ENCODE measurements at regions not wholly inside any gene's neighbourhood (a gene's known extent, or its start where the extent isn't known, plus 50 kb on each side); places are given as distances from the start of the nearest gene placed in this dataset.

DNA sequence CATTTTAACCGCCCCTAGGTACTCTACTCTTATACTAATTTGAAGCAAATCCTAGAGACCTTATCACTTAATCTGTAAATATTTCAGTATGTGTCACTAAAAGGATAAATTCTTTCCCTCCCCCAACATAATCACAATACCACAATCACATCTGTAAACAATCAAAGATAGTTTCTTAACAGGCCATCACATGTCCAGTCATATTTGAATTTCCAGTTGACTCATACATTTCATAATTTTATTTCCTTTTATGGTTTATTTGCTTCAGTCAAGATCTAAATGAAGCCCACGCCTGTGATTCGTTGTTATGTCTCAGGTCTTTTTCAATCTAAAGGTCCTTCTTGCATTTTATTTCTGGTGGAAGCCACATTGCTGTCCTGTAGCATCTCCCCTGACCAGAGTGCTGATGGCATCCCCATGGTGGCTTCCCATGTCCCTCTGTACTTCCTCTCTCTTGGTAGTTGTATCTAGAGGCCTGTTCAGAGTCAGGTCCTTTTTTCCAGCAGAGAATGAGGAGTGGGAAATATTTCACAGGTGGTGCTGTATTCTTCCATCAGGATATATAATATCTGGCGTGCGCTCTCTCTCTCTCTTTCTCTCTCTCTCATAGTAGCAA lies 128.6 kb upstream of the SLC22A23 start:
- no peak for DNase-seq

DNA sequence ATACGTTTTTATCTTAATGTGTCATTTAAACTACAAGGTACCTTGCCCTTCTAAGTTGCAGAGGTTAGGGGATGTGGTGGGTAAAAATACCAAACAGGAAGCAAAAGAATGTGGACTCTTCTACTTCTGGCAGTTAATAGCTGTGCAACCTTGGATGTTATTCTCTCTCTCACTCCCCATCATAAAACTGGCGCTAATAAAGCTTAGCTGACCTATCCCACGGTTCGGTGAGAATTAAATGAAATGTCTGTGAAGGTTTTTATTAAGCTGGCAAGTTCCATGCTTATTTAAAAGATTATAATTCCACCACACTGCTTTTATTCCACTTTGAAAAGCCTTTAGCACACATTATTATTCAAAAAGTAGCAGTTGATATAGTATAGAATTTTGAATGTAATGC lies 127.8 kb upstream of the SLC22A23 start:
- no peak for DNase-seq

DNA sequence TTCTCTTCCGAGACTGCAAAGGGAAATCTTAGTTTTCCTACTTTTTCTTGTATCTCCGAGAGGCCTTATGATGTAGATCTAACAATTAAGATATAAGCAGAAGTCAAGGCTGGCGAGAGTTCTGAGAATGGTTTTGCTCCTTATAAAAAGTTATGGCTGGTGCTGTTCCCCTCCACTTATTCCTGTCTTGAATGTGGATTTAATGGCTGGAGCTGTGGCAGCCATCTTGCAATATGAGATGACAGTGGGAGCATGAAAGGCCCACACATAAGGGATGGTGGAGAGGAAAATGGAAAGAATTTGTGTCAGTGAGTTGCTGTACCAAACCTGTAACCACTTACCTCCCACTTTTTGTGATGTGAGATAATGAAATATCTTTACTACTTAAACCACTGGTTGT lies 124.6 kb upstream of the SLC22A23 start:
- DNase-seq = no peak

DNA sequence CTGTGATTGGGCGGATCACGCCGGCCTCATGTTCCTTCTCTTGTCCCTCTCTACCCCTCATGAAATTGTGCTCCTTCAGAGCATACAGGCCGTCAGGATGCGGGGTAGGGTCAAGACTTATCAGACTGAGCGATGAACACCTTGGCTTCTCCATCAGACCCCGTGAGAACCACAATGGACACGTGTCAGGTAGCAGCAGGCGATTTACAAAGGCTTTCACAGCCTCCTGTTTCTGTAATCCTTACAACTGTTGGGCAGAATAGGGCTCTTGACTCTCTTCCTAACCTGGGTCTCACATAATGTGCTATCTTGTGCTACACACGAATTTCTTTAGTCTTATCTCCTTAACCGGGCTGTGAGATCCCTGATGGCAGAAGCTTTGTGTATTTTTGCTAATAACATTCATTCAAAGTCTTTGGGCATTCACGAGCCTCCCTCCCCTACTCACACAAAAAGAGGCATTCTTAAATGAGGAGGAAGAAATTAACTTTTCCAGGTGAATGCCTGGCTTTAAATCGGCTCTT lies 122.9 kb upstream of the SLC22A23 start:
- no peak for DNase-seq

DNA sequence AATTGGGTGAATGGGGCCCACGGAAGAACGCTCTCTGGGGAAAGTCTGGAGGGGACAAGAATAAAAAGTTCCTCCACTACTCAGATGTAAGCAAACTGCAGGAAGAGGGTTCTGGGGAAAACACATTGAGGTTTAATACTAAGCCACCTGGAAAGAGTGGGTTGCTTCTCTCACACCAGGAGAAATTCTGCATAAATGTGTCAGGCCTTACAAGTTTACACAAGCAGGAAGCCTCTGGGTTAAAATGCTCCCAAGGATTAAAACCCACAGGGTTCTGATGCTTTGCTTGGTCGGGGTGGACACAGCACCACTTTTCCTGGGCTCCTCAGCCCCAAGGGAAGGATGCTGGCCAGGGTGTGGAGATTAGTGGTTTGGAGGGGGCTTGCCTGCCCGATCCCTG lies 122.1 kb upstream of the SLC22A23 start:
- DNase-seq = no peak

DNA sequence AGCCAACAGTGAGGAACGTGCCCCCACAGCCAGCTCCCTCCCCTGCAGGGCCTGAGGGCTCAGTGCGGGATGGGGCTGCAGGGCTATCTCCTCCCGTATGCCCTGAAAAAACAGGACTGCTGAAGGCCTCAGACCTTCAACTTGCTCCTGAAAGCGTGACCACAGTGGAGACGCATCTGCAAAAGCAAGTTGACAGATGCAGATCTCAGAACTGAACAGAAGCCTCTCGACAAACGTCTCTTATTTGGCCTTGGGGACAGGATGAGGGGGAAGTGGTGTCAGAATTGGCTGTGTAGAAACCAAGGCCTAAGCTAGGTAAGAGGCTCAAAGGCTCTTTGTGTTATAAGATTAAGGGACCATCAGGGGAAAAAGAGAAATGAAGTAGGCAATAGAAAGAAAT lies 120.7 kb upstream of the SLC22A23 start:
- DNase-seq = no peak

DNA sequence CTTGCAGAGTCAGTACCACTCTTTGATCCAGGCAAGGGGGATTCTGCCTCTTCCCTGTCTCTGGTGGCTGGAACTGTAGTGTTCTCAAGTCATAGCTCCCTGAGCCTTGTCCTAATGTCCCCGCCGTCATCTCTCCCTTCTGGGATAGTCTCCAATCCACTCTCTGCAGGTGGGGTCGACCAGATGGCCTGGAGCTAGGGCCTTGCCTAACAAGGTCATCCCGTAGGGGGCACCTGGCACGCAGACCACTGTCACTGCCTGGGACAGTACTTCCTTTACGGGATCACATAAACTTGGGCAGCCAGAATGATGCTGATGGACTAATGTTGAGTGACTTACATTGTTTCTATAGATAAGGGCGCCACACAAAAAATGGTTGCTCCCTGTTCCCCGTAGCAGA lies 118.9 kb upstream of the SLC22A23 start:
- DNase-seq = no peak

DNA sequence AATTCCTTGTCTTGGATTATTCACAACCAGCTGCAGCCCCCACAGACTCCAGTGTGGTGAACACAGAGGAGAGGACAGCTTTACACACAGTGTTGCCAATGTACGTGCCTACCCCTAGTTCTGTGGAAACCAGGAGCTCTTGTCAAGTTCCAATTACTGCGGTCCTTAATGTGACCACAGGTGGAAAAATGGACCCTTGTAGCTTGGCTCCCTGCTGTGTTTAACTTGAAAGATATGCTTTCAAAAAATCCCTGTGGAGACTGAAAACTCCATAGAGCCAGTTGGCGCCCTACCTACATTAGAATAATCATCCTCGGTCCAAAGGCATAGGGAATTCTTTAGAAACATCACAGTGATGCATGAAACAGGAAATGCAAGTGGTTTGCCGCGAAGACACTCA lies 118.3 kb upstream of the SLC22A23 start:
- DNase-seq = no peak

DNA sequence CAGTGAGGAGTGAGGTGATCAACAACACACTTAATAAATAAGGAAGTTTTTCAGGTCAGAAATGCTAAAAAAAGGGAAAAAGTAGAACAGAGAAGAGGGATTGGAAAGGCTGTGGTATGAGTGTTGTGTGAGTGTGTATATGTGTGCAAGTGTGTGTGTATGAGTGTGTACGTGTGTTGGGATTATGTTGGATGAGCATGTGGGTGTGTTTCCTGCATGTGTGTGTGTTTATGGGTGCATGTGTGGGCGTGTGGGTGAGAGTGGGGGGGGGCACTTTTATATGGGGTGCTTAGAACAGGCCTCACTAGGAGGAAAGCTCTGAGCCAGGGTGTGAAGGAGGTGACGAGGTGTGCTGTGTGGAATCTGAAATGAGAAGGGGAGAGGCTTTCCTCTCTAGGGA lies 116.8 kb upstream of the SLC22A23 start:
- DNase-seq = no peak

DNA sequence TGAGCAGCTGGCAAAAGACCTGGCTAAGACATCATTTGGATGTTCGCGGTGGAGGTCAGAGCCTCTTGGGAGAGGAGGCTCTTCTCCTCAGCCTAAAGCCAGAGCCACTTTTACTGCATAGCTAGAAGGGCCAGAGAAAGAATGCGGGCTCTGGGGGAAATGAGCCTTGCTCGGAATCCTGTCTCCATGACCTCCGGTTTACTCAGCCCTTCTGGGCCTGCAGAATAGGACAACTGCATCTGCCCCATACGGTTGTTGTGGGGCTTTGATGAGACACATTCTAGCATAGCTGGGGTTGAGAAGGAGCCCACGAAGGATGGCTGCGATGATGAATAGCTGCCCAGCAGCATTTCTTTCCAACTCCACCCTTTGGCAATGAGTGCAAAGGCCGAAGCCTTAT lies 115.0 kb upstream of the SLC22A23 start:
- DNase-seq = no peak

DNA sequence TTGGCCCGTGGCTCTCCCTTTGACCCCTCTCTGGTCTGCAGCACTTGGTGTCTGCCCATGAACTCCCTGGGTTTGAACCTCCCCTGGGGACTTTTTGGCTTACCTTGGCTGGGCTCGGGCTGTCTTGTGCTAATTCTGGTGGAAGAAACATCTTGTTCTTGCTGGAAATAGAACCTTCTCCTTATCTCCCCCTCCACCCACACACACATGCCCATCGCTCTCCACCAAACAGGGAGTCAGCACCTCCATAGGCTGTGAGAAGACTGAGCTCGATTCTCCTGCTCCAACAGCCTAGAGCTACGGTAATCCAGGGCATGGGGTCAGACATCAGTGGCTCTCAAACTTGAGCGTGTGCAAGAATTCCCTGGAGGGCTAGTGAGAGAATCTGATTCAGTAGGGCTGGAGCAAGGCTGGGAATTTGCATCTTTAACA lies 114.4 kb upstream of the SLC22A23 start:
- DNase-seq = no peak

DNA sequence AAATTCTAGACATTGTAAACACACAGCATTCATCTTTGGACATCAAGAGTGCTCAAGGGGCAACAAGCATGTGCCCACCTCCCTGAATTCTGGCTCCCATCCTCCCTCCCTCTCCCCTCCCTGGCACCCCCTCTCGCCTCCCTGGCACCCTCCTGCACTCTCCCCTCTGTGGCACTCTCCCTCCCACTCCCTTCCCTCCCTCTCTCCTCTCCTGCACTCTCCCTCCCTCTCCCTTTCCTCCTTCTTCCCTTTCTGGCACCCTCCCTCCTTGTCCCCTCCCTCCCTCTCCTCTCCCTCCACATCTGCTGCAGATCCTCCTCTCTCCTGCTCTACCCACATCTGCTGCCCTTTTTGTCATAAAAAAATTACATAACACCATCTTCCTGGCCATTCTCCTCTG lies 113.0 kb upstream of the SLC22A23 start:
- no peak for DNase-seq

DNA sequence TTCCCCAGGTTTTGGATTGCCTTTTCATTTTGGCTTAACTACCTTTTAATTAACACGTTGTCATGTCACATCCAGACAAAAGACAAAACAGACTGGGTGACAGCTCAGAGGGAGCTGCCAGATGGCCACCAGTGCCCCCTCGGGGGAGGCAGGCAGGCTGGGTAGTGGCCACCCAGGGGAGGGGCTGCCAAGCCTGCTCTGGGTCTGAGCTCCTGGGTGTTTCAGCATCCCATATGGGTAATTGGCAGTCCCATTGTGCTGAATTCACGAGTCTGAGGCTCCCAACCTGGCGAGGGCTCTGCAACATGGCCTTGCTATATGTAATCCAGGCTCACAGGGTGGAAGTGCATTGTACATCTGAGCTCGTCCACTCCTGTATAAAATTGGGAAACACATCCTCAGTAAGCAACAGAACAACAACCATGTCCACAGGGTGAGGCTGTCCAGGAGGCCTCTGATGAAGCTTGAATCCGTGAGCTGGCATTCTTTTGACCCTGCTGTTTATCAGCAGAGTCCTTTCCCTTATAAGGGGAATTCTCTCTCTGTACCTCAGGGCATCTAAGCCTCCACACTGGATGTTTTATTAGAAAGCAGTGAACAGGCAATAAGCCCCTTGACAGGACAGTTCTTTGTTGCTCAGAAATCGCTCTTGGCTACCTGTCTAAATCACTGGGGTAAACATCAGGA lies 111.7 kb upstream of the SLC22A23 start:
- peak; percentile 61 for DNase-seq

DNA sequence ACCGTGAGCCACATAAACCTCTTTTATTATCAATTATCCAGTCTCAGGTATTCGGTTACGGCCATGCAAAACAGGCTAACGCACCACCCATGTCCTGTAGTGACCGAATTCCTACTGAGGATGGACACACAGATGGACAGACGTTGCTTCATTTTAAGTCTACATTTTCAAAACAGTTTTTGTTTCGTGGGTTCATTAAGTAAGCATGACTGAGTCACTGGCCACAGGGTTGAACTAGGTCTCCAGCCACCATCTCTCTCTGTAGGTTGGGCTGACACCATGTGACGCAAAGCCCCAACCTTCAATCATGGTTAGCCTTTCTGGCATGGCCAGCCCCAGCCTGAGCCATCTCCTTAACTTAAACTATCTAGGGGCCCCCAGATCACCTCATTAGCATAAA lies 110.0 kb upstream of the SLC22A23 start:
- DNase-seq = no peak

DNA sequence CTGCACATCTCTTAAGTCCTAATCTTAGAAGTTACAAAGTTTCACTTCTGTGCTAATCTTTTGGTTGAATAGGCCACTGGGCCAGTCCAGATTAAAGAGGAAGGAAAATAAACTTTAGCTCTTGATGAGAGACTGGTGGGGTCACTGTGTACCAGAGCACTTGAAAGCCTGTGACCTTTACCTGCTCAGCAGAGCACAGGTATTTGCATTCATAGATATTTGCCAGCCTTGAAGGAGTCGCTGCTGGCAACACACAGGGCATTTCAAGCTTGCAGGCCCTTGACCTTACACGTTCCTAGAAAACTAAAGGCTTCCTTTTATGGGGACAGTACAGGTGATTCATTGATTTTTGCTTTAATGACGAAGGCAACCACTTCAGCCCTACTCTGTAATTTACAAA lies 108.4 kb upstream of the SLC22A23 start:
- DNase-seq = no peak

DNA sequence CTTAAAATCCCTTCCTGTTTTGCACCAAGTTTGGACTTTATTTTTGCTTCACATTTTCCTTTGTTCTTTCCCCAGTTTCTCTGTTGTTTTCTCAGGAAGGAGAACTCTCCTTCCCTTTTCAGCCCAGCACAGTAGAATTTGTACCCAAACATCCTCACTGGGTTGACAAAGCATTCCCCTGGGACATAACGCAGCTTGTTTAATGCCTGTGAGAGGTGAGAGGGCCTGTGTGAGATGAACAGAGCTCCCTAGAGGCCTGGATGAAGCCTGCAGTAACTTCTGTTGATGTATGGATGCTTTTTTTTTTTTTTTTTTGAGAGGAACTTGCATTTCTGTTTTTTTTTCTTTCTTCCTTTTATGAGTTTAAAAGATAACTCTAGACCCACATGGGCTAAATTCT lies 104.9 kb upstream of the SLC22A23 start:
- no peak for DNase-seq

DNA sequence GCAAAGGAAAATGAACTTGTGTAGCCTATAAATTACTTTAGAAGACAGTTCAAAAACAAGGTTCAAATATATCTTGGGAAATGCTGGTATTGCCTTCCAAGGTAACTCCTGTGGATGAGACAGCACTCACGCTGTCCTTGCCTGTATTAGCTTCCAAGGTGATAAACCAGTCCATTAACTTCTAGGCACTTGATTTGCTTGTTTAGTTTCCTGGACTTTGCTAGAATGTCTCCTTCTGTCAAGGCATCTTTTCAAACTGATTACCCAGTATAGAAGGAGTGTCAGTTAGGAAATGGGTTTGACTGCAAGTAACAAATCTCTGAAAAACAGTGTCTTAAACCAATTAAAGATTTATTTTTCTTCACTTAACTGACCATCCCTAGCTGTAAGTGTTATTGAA lies 103.4 kb upstream of the SLC22A23 start:
- no peak for DNase-seq

DNA sequence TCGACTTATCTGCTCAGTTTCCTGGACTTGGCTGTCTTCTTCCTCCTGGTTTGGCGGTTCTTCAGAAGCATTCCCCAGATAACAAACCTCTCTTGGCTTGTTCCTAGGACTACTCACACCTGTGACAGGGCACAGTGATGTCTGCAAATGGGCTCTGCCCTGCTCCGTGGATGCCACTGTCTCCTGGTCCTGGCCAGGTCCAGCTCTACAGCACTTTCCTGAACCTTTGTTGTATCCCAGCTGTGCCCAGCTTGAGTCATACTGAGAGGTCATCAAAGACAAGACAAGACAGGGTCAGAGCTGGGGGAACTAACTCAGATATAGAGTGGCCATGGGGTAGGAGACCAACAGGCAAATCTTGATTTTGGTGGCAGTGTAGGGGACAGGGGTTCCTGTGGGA lies 102.7 kb upstream of the SLC22A23 start:
- no peak for DNase-seq

DNA sequence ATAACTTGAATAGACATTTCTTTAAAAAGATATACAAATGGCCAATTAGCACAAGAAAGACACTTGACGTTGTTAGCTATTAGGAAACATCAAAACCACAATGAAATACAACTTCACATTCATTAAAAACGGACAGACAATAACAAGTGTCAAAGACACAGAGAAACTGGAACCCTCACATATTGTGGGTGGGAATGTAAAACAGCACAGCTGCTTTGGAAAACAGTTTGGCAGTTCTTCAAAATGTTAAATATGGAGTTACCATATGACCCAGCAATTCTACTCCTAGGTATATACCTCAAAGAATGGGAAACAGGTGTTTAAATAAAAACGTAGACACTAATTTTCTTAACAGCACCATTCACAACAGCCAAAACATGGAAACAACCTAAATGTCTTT lies 100.5 kb upstream of the SLC22A23 start:
- no peak for DNase-seq

DNA sequence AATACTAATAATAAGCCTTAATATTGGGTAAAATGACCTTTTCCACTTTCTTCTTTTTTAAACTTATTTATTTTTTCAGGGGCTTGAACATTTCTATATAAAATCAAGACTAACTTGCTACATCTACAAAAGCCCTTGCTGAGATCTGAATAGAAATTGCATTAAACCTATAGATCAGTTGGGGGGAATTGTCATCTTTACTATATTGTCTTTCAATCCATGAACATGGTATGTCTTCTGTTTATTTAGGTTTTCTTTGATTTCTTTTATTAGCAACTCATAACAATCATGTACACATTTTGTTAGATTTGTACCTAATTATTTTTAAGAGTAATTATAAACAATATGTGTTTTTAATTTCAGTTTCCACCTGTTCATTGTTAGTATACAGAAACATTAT lies 96.4 kb upstream of the SLC22A23 start:
- DNase-seq = no peak

DNA sequence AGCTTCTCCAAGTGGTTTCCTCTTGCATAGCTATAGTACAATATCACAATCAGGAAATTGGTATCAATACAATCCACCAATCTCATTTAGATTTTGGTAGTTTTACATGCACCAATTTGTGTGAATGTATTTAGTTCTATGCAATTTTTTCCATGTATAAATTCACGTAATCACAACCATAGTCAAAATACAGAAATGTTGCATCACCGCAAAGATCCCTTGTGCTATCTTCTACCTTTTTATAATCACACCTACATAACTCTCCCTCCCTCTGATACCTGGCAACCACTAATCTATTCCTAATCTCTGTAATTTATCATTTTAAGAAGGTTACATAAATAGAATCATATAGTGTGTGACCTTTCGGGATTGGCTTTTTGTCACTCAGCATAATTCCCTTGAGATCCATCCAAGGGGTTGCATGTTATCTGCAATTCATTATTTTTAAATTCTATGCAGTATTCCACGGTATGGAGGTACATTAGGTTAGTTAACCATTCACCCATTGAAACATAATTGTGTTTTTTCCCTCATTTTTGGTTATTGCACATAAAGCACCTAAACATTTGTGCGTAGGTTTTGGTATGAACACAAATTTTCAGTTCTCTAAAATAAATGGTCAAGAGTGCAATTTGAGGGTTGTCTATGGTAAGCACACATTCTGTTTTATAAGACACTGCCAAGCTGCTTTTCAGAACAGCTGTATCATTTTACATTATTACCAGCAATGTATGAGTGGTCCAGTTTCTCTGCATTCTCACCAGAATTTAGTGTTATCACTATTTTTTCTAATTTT lies 95.1 kb upstream of the SLC22A23 start:
- DNase-seq = no peak

DNA sequence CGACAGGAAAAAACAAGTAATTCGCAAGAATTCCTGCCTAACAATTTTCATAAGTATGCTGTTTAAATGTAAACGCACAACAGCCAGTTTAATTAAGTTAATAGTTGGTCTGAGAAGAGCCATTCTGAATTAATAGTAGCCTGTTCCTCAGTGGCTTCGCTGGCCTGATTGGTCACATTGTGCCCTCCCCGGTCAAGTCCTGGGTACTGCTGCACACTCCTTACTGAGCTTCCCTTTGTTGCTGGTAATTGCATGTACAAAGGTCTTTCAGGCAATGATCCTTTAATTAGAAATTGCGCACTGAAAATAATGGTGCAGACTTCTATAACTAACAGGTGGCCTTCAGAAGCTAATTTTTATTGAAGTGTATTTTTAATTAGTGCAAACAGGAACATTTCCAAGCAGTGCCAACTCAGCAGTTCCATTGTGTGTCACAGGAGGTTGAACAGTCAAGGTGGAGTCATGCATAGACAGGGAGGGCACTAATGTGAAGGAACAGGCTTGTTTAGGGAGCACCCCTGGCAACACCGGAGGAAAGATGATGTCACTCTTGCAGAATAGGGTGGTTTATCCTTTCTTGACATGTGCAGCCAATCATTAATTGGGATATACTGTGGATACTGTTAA lies 92.6 kb upstream of the SLC22A23 start:
- peak; percentile 69 for DNase-seq

DNA sequence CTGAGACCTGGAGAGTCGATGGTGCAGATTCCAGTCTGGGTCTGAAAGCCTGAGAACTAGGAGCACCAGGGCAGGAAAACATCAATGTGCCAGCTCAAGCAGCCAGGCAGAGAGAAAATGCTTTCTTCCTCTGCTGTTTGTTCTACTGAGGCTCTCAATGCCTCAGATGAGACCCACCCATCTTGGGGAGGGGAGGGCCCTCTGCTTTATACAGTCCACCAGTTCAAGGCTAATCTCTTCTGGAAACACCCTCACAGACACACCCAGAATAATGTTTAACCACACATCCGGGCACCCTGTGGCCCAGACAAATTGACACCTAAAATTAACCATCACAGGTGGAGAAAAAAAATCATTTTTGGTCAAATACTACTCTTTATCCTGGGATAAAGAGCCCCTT lies 89.3 kb upstream of the SLC22A23 start:
- no peak for DNase-seq

DNA sequence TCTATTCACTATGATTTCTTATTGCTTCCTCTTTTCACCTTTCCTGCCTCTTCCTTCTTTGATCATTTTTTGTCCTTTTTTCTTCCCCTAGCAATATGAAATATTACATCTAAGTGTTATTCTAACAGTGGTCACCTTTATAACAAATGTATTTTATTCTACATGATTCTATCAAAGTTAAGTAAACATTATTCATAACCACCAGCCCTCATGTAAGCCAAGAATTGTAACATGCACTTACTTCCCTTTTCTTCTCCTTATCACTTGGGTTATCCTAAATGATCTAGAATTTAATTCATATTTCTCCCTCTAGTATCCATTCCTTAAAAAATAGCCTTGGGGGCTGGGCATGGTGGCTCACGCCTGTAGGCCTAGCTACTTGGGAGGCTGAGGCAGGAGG lies 88.3 kb upstream of the SLC22A23 start:
- no peak for DNase-seq

Data from COR-L47 (cell line).